RWPE2 (cell line): ENCODE measurements at regions not wholly inside any gene's neighbourhood (a gene's known extent, or its start where the extent isn't known, plus 50 kb on each side); places are given as distances from the start of the nearest gene placed in this dataset.
"Not testable (repeated sequence)": the region's sequence is repeated elsewhere in the genome, so short reads cannot be mapped to it uniquely, and the experiment has no call there.

Experiments used
- ATAC-seq: fragments of 200-7000 bp; cut with Tn5 transposase; 3 replicates; pipeline ENCODE4 v1.9.1; 2021; ENCODE audit warnings: low read depth
- DNase-seq: peaks from one replicate; pipeline ENCODE4 v3.0.0-alpha.2; 2020; ENCODE audit warnings: low spot score
- H3K27ac ChIP-seq: fragments of 450-650 bp; 2 replicates; pipeline ENCODE4 v1.5.1; 2017; ENCODE audit warnings: mild to moderate bottlenecking; ENCODE audit not compliant: poor library complexity, severe bottlenecking
- H3K27me3 ChIP-seq: fragments of 250-450 bp; sonication (Bioruptor Pico); 2 replicates; pipeline ENCODE4 v1.5.1; 2021; ENCODE audit warnings: mild to moderate bottlenecking, moderate library complexity; ENCODE audit not compliant: insufficient read depth, poor library complexity, severe bottlenecking
- H3K36me3 ChIP-seq: fragments of 250-450 bp; sonication (Bioruptor Pico); 2 replicates; pipeline ENCODE4 v1.5.1; 2020; ENCODE audit warnings: low read depth, mild to moderate bottlenecking, moderate library complexity
- H3K4me1 ChIP-seq: fragments of 250-450 bp; sonication (Bioruptor Pico); 2 replicates; pipeline ENCODE4 v1.5.1; 2021; ENCODE audit warnings: mild to moderate bottlenecking, moderate library complexity; ENCODE audit not compliant: insufficient read depth, poor library complexity, severe bottlenecking
- H3K4me3 ChIP-seq: fragments of 250-450 bp; sonication (Bioruptor Pico); 2 replicates; pipeline ENCODE4 v1.5.1; 2021; ENCODE audit warnings: mild to moderate bottlenecking, moderate library complexity; ENCODE audit not compliant: severe bottlenecking
- H3K9me3 ChIP-seq: fragments of 250-450 bp; sonication (Bioruptor Pico); 2 replicates; pipeline ENCODE4 v1.5.1; 2021; ENCODE audit warnings: mild to moderate bottlenecking, moderate library complexity; ENCODE audit not compliant: severe bottlenecking
- CTCF ChIP-seq: fragments of 450-650 bp; IDR thresholded peaks from one replicate; pipeline ENCODE4 v1.5.1; 2017; ENCODE audit warnings: mild to moderate bottlenecking, moderate library complexity; ENCODE audit not compliant: poor library complexity, severe bottlenecking

GRCh38 chr16:52113533-52114183 lies 433.3 kb downstream of the TOX3 start:
- Histone ChIP-seq H3K36me3 (no peaks in the 10 kb centered on the region), H3K27me3 (no peaks in the 10 kb centered on the region), H3K4me1 (no peaks in the 10 kb centered on the region), H3K9me3 (no peaks in the 10 kb centered on the region), H3K27ac (no peak overlapping the region), H3K4me3 (no peak overlapping the region)
- ATAC-seq (no peak), DNase-seq (no peak)
- no peak for TF ChIP-seq CTCF

- not testable (repeated sequence) for H3K9me3 ChIP-seq, H3K36me3 ChIP-seq, H3K27me3 ChIP-seq, H3K27ac ChIP-seq, H3K4me3 ChIP-seq, H3K4me1 ChIP-seq, DNase-seq, ATAC-seq
These were observed 441.9 kb downstream of the TOX3 start for GRCh38 chr16:52104993-52105392.

GRCh38 chr16:52103791-52104190 lies 443.2 kb downstream of the TOX3 start:
- H3K4me3 ChIP-seq = no peak overlapping the region
- no peak for TF ChIP-seq CTCF
- H3K4me1 ChIP-seq = no peaks in the 10 kb centered on the region
- ATAC-seq (no peak), DNase-seq (no peak)
- no peaks in the 10 kb centered on the region for H3K9me3 ChIP-seq
- H3K27me3 ChIP-seq = no peaks in the 10 kb centered on the region
- H3K36me3 ChIP-seq = no peaks in the 10 kb centered on the region
- no peak overlapping the region for H3K27ac ChIP-seq

GRCh38 chr16:52101246-52101645 lies 445.7 kb downstream of the TOX3 start:
- DNase-seq (no peak), ATAC-seq (no peak)
- TF ChIP-seq CTCF = no peak
- H3K27me3 ChIP-seq = no peaks in the 10 kb centered on the region
- H3K27ac ChIP-seq = no peak overlapping the region
- H3K4me3 ChIP-seq = no peak overlapping the region
- H3K36me3 ChIP-seq = no peaks in the 10 kb centered on the region
- H3K9me3 ChIP-seq = no peaks in the 10 kb centered on the region
- no peaks in the 10 kb centered on the region for H3K4me1 ChIP-seq

GRCh38 chr16:52099382-52099781 lies 447.6 kb downstream of the TOX3 start:
- H3K36me3 ChIP-seq = no peaks in the 10 kb centered on the region
- H3K27ac ChIP-seq = no peak overlapping the region
- no peak for TF ChIP-seq CTCF
- H3K27me3 ChIP-seq = no peaks in the 10 kb centered on the region
- no peaks in the 10 kb centered on the region for H3K9me3 ChIP-seq
- DNase-seq = no peak
- H3K4me1 ChIP-seq = no peaks in the 10 kb centered on the region
- no peak overlapping the region for H3K4me3 ChIP-seq
- ATAC-seq = no peak
